ENCODE measurements at regions not wholly inside any gene's neighbourhood (a gene's known extent, or its start where the extent isn't known, plus 50 kb on each side); places are given as distances from the start of the nearest gene placed in this dataset.

- no peaks in the 10 kb centered on the region for H3K9me3 ChIP-seq (ENCODE audit: control insufficient read depth in 4 of 4, low read length in 3 of 4)
- H3K27ac ChIP-seq (ENCODE audit: low read depth in 1 of 2, low read length in 2 of 2): no peak overlapping the region
- H3K27me3 ChIP-seq (ENCODE audit: control insufficient read depth in 4 of 4, insufficient read depth in 4 of 4, low read length in 3 of 4): no peaks in the 10 kb centered on the region
- WGBS: 60% methylated on average over 1 of the region's 1 CpG
- no peak for TF ChIP-seq RXRA (IDR thresholded peaks at IDR 0.05)
- no peak for TF ChIP-seq HNF4A (conservative IDR thresholded peaks at IDR 0.05)
- no peak for TF ChIP-seq FOXA2 (IDR thresholded peaks at IDR 0.05)
- TF ChIP-seq GABPA (IDR thresholded peaks at IDR 0.05 in 1 of 2, conservative IDR thresholded peaks at IDR 0.05 in 1 of 2): no peak
- no peak for TF ChIP-seq EGR1 (IDR thresholded peaks at IDR 0.05; ENCODE audit: low read depth in 2 of 2)
- no peak for TF ChIP-seq MAX (IDR thresholded peaks at IDR 0.05)
- no peak for TF ChIP-seq NR2F2 (IDR thresholded peaks at IDR 0.05)
- TF ChIP-seq RAD21 (IDR thresholded peaks at IDR 0.05): no peak
- no peak for TF ChIP-seq ATF3 (IDR thresholded peaks at IDR 0.05)
- TF ChIP-seq JUND (IDR thresholded peaks at IDR 0.05): no peak
- TF ChIP-seq SP1 (IDR thresholded peaks at IDR 0.05): no peak
- TF ChIP-seq TAF1 (conservative IDR thresholded peaks at IDR 0.05): no peak
- TF ChIP-seq REST (IDR thresholded peaks at IDR 0.05): no peak
- no peak for TF ChIP-seq YY1 (IDR thresholded peaks at IDR 0.05)
- no peak for TF ChIP-seq CTCF (IDR thresholded peaks at IDR 0.05; ENCODE audit: low read depth, low read length, missing input control)
- TF ChIP-seq FOXA1 (IDR thresholded peaks at IDR 0.05): no peak
- no peak for TF ChIP-seq ZBTB33 (IDR thresholded peaks at IDR 0.05)
- TF ChIP-seq HNF4G (IDR thresholded peaks at IDR 0.05): no peak
- H3K9ac ChIP-seq (ENCODE audit: low read depth in 1 of 2, low read length in 2 of 2): no peak overlapping the region
- H3K4me3 ChIP-seq (ENCODE audit: low read depth in 1 of 3, low read length in 3 of 3): no peak overlapping the region
- peaks cover 0 to 3% (median 0%) of the 10 kb centered on the region in 4 donors for H3K36me3 ChIP-seq (ENCODE audit: control insufficient read depth in 4 of 4, insufficient read depth in 3 of 4, low read depth in 1 of 4, low read length in 3 of 4)
- no peak for DNase-seq (ENCODE audit: low spot score)
- H3K4me1 ChIP-seq (ENCODE audit: control insufficient read depth in 4 of 4, insufficient read depth in 4 of 4, low read length in 3 of 4): no peaks in the 10 kb centered on the region
Observed at GRCh38 chr1:222889440-222889839, 74.6 kb downstream of the DISP1 start.
